Naive thymus-derived CD4-positive, alpha-beta T cell (primary cell): ENCODE measurements at regions not wholly inside any gene's neighbourhood (a gene's known extent, or its start where the extent isn't known, plus 50 kb on each side); places are given as distances from the start of the nearest gene placed in this dataset.

Experiments
- ATAC-seq: fragments of 150-1000 bp; cut with Tn5 transposase; 2 replicates; pipeline ENCODE4 v1.10.0; 2021; ENCODE audit warnings: mild to moderate bottlenecking, moderate library complexity
- CTCF ChIA-PET: fragments of 350-600 bp; sonication (Branson Sonifier 250); formaldehyde crosslinking; loops from one replicate; lab custom pipeline; 2021; ENCODE audit warnings: antibody characterized with exemption; lab: Charles Lee
- POLR2A ChIA-PET: fragments of 350-600 bp; sonication (Branson Sonifier 250); formaldehyde crosslinking; loops from one replicate; lab custom pipeline; 2021; ENCODE audit warnings: antibody characterized with exemption, inconsistent platforms; lab: Charles Lee
- DNase-seq, 9 donors: peaks; one replicate each; pipeline versions ENCODE4 v3.0.0 to v3.0.0-alpha.2; 2020 to 2022; ENCODE audit warnings: mixed read lengths in 1 of 9
- H3K27ac ChIP-seq: one replicate; pipeline ENCODE4 v1.7.0; 2013; ENCODE audit warnings: mild to moderate bottlenecking, low read depth, low read length, moderate library complexity
- H3K27me3 ChIP-seq, 2 donors: one replicate each; pipeline ENCODE4 v1.7.0; 2013; ENCODE audit warnings: low read length in 2 of 2, mild to moderate bottlenecking in 2 of 2, moderate library complexity in 2 of 2; ENCODE audit not compliant: control insufficient read depth in 2 of 2, insufficient read depth in 2 of 2
- H3K36me3 ChIP-seq, 3 experiments: 1 replicate in 2 of 3; 2 replicates in 1 of 3; pipeline ENCODE4 v1.7.0; 2013; ENCODE audit warnings: low read length in 3 of 3, mild to moderate bottlenecking in 3 of 3, moderate library complexity in 1 of 3; ENCODE audit not compliant: insufficient read depth in 3 of 3, control insufficient read depth in 2 of 3
- H3K4me1 ChIP-seq, 2 donors: one replicate each; pipeline ENCODE4 v1.7.0; 2013; ENCODE audit warnings: low read length in 2 of 2, mild to moderate bottlenecking in 2 of 2, moderate library complexity in 1 of 2; ENCODE audit not compliant: control insufficient read depth in 2 of 2, insufficient read depth in 2 of 2
- H3K4me3 ChIP-seq: 2 replicates; pipeline ENCODE4 v1.7.0; 2013; ENCODE audit warnings: mild to moderate bottlenecking, low read length
- H3K9me3 ChIP-seq, 3 experiments: 1 replicate in 2 of 3; 2 replicates in 1 of 3; pipeline ENCODE4 v1.7.0; 2013; ENCODE audit warnings: low read length in 3 of 3; ENCODE audit not compliant: control insufficient read depth in 2 of 3
- H3K27ac Mint-ChIP-seq, 9 donors: one replicate each; pipeline ENCODE4 v1.8.0; 2020 to 2022; ENCODE audit warnings: mixed read lengths in 9 of 9, mild to moderate bottlenecking in 8 of 9, moderate library complexity in 5 of 9, inconsistent platforms in 2 of 9
- H3K27me3 Mint-ChIP-seq, 5 donors: one replicate each; pipeline ENCODE4 v1.8.0; 2021 to 2022; ENCODE audit warnings: mixed read lengths in 5 of 5, mild to moderate bottlenecking in 1 of 5
- H3K36me3 Mint-ChIP-seq, 5 donors: one replicate each; pipeline ENCODE4 v1.8.0; 2020 to 2022; ENCODE audit warnings: mixed read lengths in 5 of 5, mild to moderate bottlenecking in 3 of 5, inconsistent platforms in 1 of 5
- H3K4me1 Mint-ChIP-seq, 7 donors: one replicate each; pipeline ENCODE4 v1.8.0; 2020 to 2022; ENCODE audit warnings: mixed read lengths in 7 of 7, mild to moderate bottlenecking in 3 of 7, inconsistent platforms in 1 of 7
- H3K4me3 Mint-ChIP-seq, 10 donors: one replicate each; pipeline ENCODE4 v1.8.0; 2020 to 2022; ENCODE audit warnings: mild to moderate bottlenecking in 10 of 10, mixed read lengths in 10 of 10, moderate library complexity in 6 of 10, inconsistent platforms in 2 of 10
- H3K9me3 Mint-ChIP-seq, 11 donors: one replicate each; pipeline ENCODE4 v1.8.0; 2020 to 2022; ENCODE audit warnings: mixed read lengths in 11 of 11, mild to moderate bottlenecking in 4 of 11, inconsistent platforms in 1 of 11, moderate library complexity in 1 of 11
- intact Hi-C, 2 donors: fragments of 100-400 bp; cut with micrococcal nuclease; formaldehyde crosslinking; loops; one replicate each; pipeline ENCODE4 v1.15.1; 2023

DNA sequence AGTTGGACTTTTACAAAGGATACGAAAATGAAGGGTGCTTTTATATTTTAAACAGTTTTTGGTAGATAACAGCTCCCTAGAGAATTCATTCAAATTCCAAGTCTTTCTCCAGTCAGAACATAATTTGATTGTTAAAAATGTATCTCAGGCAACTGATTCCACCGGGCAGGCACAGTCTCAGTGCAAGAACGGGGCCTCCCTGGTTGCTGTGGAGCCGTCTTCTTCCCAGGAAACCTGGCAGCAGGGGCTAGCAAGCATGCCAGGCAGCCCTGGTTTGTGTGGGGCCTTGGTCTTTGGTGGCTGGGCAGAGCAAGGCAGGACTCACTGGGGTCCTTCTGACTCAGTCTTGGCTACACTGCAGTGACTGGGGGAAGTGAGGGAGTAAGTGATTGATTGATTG is 143.5 kb downstream of the NXNL2 start:
- intact Hi-C loops: no loop called here
- Histone ChIP-seq H3K4me3 (no peak overlapping the region), H3K27ac (no peak overlapping the region), H3K36me3 (no peaks in the 10 kb centered on the region), H3K4me1 (no peaks in the 10 kb centered on the region), H3K9me3 (no peaks in the 10 kb centered on the region), H3K27me3 (no peaks in the 10 kb centered on the region)
- Mint-ChIP-seq H3K36me3 (no peaks in the 10 kb centered on the region), H3K9me3 (peaks cover 0 to 2% (median 0%) of the 10 kb centered on the region in 11 donors), H3K4me3 (no peak overlapping the region), H3K27ac (no peak overlapping the region), H3K27me3 (peaks cover 0 to 17% (median 5%) of the 10 kb centered on the region in 5 donors), H3K4me1 (peaks cover 0 to 3% (median 0%) of the 10 kb centered on the region in 7 donors)
- no peak for DNase-seq
- CTCF ChIA-PET: no interaction called here
- no peak for ATAC-seq
- POLR2A ChIA-PET: no interaction called here

DNA sequence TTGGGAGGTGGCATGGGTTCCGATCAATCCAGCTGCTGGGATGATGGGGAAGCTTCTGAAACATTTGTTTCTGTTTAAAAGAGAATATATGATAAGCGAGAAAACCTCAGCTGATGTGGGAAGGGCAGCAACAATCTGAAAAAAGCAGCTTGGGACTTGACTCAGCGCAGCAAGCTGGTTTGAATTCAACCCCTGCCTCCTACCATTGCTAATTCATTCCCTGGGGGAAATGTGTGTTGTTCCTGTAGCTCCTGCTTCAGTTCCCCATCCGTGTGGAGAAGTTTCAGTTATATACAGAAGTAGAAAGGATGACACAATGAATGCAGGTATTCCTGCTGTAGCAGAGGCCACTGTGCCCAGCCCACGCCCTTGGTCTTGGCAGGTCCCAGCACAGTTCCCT is 145.1 kb downstream of the NXNL2 start:
- DNase-seq (no peak), ATAC-seq (no peak)
- no peaks in the 10 kb centered on the region for H3K36me3 Mint-ChIP-seq
- Histone ChIP-seq H3K4me3 (no peak overlapping the region), H3K4me1 (no peaks in the 10 kb centered on the region), H3K9me3 (no peaks in the 10 kb centered on the region), H3K27me3 (no peaks in the 10 kb centered on the region), H3K36me3 (no peaks in the 10 kb centered on the region), H3K27ac (no peak overlapping the region)
- CTCF ChIA-PET: no interaction called here
- H3K9me3 Mint-ChIP-seq: peaks cover 0 to 2% (median 0%) of the 10 kb centered on the region in 11 donors
- no peak overlapping the region for H3K4me3 Mint-ChIP-seq
- intact Hi-C loops: no loop called here
- POLR2A ChIA-PET: interaction anchor here (0.6 kb wide), 1 partner anchor 167 kb away, joined by 3 read pairs; no protein-coding TSS in a partner anchor
- peaks cover 0 to 3% (median 0%) of the 10 kb centered on the region in 7 donors for H3K4me1 Mint-ChIP-seq
- no peak overlapping the region for H3K27ac Mint-ChIP-seq
- H3K27me3 Mint-ChIP-seq: peaks cover 0 to 17% (median 5%) of the 10 kb centered on the region in 5 donors

DNA sequence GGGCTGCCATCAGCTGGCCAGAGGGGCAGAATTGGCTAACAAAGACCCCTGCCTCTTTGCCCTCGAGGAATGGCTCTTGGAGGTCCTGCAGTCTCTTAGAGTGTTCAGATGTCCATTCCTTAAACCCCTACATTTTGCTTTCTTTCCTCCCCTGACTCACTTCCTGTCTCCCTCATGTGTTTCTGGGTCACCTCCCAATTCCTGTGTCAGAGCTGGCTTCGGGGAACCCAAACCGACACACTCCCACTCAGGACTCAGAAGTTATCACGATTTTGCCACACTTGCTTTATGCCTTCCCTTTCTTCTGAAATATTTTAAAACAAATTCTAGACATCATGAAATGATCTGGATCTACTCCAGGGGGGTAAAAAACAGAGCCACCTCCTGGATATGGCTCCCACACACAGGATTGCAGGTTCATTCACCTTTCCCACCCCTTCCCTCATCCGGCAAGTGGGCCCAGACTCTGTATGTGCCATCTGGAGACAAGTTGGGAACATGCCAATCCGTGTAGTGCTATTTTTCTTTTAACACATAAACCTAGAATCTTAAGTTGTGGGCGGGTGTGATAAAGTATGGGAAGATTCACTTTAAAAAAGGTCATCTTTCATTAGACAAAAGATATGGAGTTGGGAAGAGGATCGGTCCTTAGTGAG is 145.7 kb downstream of the NXNL2 start:
- H3K36me3 Mint-ChIP-seq: no peaks in the 10 kb centered on the region
- ATAC-seq: no peak
- H3K27me3 Mint-ChIP-seq: peaks cover 0 to 13% (median 5%) of the 10 kb centered on the region in 5 donors
- no peak overlapping the region for H3K4me3 ChIP-seq
- H3K36me3 ChIP-seq: no peaks in the 10 kb centered on the region
- intact Hi-C loops: no loop called here
- no peak for DNase-seq
- H3K4me1 ChIP-seq: no peaks in the 10 kb centered on the region
- POLR2A ChIA-PET: no interaction called here
- H3K27me3 ChIP-seq: no peaks in the 10 kb centered on the region
- H3K9me3 ChIP-seq: no peaks in the 10 kb centered on the region
- H3K27ac ChIP-seq: no peak overlapping the region
- CTCF ChIA-PET: no interaction called here
- no peak overlapping the region for H3K4me3 Mint-ChIP-seq
- peaks cover 0 to 2% (median 0%) of the 10 kb centered on the region in 11 donors for H3K9me3 Mint-ChIP-seq
- peaks cover 0 to 3% (median 0%) of the 10 kb centered on the region in 7 donors for H3K4me1 Mint-ChIP-seq
- H3K27ac Mint-ChIP-seq: no peak overlapping the region

DNA sequence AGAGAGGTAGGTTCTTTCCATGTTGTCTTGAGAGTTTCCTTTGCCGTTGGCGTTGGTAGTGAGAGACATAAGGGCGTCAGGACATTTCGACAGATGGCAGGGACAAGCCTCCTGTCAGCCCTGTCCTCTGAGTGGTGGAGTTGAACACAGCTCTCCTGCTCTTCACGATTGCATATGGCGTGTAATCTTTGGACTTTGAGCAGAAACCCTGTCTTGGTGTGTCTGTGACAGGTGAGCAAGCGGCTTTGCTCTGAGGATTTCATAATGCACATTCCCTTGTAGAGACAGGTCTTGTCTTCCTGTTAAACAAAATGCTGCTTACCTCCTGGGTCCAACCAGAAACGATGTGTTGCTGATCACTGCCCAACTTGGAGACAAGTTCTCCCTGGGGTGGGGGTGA is 146.5 kb downstream of the NXNL2 start:
- POLR2A ChIA-PET: no interaction called here
- ATAC-seq (no peak), DNase-seq (no peak)
- peaks cover 0 to 4% (median 0%) of the 10 kb centered on the region in 7 donors for H3K4me1 Mint-ChIP-seq
- no peaks in the 10 kb centered on the region for H3K27me3 ChIP-seq
- H3K27me3 Mint-ChIP-seq: peaks cover 0 to 13% (median 5%) of the 10 kb centered on the region in 5 donors
- CTCF ChIA-PET: no interaction called here
- intact Hi-C loops: no loop called here
- H3K4me3 ChIP-seq: no peak overlapping the region
- no peaks in the 10 kb centered on the region for H3K36me3 ChIP-seq
- H3K27ac Mint-ChIP-seq: no peak overlapping the region
- no peak overlapping the region for H3K4me3 Mint-ChIP-seq
- H3K9me3 ChIP-seq: no peaks in the 10 kb centered on the region
- H3K27ac ChIP-seq: no peak overlapping the region
- no peaks in the 10 kb centered on the region for H3K36me3 Mint-ChIP-seq
- no peaks in the 10 kb centered on the region for H3K4me1 ChIP-seq
- peaks cover 0 to 2% (median 0%) of the 10 kb centered on the region in 11 donors for H3K9me3 Mint-ChIP-seq

DNA sequence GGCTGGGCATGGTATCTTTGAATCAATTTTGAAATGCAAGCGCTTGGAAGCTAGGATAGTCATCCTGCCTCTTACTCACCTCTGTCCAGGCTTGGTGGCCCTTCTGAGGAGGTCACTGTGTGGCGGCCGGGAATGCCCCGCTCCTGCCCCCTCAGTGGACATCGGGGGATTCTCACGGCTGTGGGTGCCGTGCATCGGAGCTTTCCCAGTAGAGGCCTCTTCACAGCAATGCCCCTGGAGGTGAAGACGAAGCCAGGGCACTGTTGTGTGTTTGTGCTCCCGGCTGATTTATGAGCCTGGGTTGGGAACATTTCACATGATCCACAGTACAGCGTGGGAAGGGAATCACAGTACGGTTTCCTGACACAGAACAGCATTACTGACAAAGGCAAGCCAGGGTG is 147.5 kb downstream of the NXNL2 start:
- Histone ChIP-seq H3K4me3 (no peak overlapping the region), H3K27me3 (no peaks in the 10 kb centered on the region), H3K36me3 (no peaks in the 10 kb centered on the region), H3K9me3 (no peaks in the 10 kb centered on the region), H3K27ac (no peak overlapping the region), H3K4me1 (no peaks in the 10 kb centered on the region)
- Mint-ChIP-seq H3K4me3 (no peak overlapping the region), H3K27me3 (peaks cover 0 to 6% (median 0%) of the 10 kb centered on the region in 5 donors), H3K27ac (no peak overlapping the region), H3K36me3 (no peaks in the 10 kb centered on the region), H3K9me3 (no peaks in the 10 kb centered on the region), H3K4me1 (peaks cover 0 to 4% (median 0%) of the 10 kb centered on the region in 7 donors)
- CTCF ChIA-PET: no interaction called here
- no peak for DNase-seq
- POLR2A ChIA-PET: no interaction called here
- intact Hi-C loops: no loop called here
- no peak for ATAC-seq

DNA sequence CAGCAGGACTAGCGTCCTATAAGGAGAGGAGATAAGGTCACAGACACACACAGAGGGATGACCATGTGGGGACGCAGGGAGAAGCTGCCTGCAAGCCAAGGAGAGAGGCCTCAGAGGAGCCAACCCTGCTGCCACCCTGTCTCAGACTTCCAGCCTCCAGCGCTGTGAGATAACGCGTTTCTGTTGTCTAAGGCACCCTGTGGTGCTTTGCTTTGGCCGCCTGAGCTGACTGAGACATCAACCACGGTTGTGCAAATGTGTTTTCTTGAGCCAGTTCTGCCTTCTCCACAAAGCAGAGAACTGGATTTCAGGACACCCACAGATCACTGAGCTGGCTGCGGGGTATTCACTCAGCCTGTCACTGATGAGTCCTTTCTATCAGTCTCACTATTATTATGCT is 149.1 kb downstream of the NXNL2 start:
- no peaks in the 10 kb centered on the region for H3K36me3 ChIP-seq
- no peaks in the 10 kb centered on the region for H3K9me3 Mint-ChIP-seq
- DNase-seq: no peak
- no peaks in the 10 kb centered on the region for H3K4me1 ChIP-seq
- ATAC-seq: no peak
- H3K27ac Mint-ChIP-seq: no peak overlapping the region
- peaks cover 0 to 3% (median 0%) of the 10 kb centered on the region in 5 donors for H3K27me3 Mint-ChIP-seq
- H3K4me3 ChIP-seq: no peak overlapping the region
- H3K9me3 ChIP-seq: no peaks in the 10 kb centered on the region
- H3K4me3 Mint-ChIP-seq: no peak overlapping the region
- no peak overlapping the region for H3K27ac ChIP-seq
- ChIA-PET CTCF (no interaction called here), POLR2A (no interaction called here)
- intact Hi-C loops: no loop called here
- peaks cover 0 to 4% (median 0%) of the 10 kb centered on the region in 7 donors for H3K4me1 Mint-ChIP-seq
- no peaks in the 10 kb centered on the region for H3K36me3 Mint-ChIP-seq
- no peaks in the 10 kb centered on the region for H3K27me3 ChIP-seq

DNA sequence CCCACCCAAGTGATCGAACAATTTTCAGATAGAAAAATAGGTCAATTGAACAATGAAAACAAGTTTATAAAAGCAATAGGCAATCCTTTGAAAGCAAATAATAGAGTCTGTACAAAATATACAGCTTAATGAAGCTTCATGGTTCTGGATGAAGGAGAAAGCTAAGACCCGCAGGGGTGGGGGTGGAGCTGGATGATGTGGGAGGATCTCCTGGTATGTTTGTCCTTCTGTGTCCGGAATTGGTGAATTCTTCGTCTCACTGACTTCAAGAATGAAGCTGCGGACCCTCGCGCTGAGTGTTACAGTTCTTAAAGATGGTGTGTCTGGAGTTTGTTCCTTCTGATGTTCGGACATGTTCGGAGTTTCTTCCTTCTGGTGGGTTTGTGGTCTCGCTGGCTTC is 149.9 kb downstream of the NXNL2 start:
- no peak for DNase-seq
- Mint-ChIP-seq H3K4me1 (peaks cover 0 to 4% (median 0%) of the 10 kb centered on the region in 7 donors), H3K9me3 (no peaks in the 10 kb centered on the region), H3K27ac (no peak overlapping the region), H3K36me3 (no peaks in the 10 kb centered on the region), H3K27me3 (peaks cover 0 to 3% (median 0%) of the 10 kb centered on the region in 5 donors), H3K4me3 (no peak overlapping the region)
- Histone ChIP-seq H3K36me3 (no peaks in the 10 kb centered on the region), H3K9me3 (no peaks in the 10 kb centered on the region), H3K27ac (no peak overlapping the region), H3K4me1 (no peaks in the 10 kb centered on the region), H3K4me3 (no peak overlapping the region), H3K27me3 (no peaks in the 10 kb centered on the region)
- no peak for ATAC-seq
- ChIA-PET POLR2A (no interaction called here), CTCF (no interaction called here)
- intact Hi-C loops: no loop called here
